Lower leg skin (tissue), 4 donors: ENCODE measurements at regions not wholly inside any gene's neighbourhood (a gene's known extent, or its start where the extent isn't known, plus 50 kb on each side); places are given as distances from the start of the nearest gene placed in this dataset.
"Not testable (repeated sequence)": the region's sequence is repeated elsewhere in the genome, so short reads cannot be mapped to it uniquely, and the experiment has no call there.

Experiments
- DNase-seq, 2 donors: peaks; one replicate each; pipeline ENCODE4 v3.0.0-alpha.2; 2019; ENCODE audit warnings: low spot score in 2 of 2
- H3K4me3 ChIP-seq: fragments of 200-600 bp; sonication (generic); 2 replicates; pipeline ENCODE4 v1.5.1; 2017; ENCODE audit warnings: mild to moderate bottlenecking, low read depth; ENCODE audit not compliant: poor library complexity, severe bottlenecking
- CTCF ChIP-seq, 3 donors: fragments of 450-650 bp; IDR thresholded peaks; one replicate each; pipeline ENCODE4 v1.5.1; 2016; ENCODE audit warnings: antibody characterized with exemption in 3 of 3, mild to moderate bottlenecking in 3 of 3, moderate library complexity in 2 of 3
- POLR2A ChIP-seq, 2 donors: fragments of 450-650 bp; IDR thresholded peaks; one replicate each; pipeline ENCODE4 v1.6.1; 2016 to 2017; ENCODE audit warnings: antibody characterized with exemption in 2 of 2, mild to moderate bottlenecking in 1 of 2, moderate library complexity in 1 of 2
- WGBS, 2 donors: methylation state at CpG; one replicate each; pipeline ENCODE4 v1.1.5; 2018; 5-methylcytosine and 5-hydroxymethylcytosine counted together
- intact Hi-C: fragments of 100-400 bp; cut with DNase I; formaldehyde crosslinking; loops from one replicate; pipeline ENCODE4 v1.15.0; 2023; ENCODE audit warnings: low total_unique reads

- no peak for DNase-seq
- no peak for TF ChIP-seq CTCF (IDR thresholded peaks at IDR 0.05)
- 32 to 40% methylated on average over 3 of the region's 3 CpGs for WGBS, 2 donors
- H3K4me3 ChIP-seq: no peak overlapping the region
- intact Hi-C loops: no loop called here
Measured at GRCh38 chr19:27962264-27962663, 1250.7 kb downstream of the UQCRFS1 start.

DNA sequence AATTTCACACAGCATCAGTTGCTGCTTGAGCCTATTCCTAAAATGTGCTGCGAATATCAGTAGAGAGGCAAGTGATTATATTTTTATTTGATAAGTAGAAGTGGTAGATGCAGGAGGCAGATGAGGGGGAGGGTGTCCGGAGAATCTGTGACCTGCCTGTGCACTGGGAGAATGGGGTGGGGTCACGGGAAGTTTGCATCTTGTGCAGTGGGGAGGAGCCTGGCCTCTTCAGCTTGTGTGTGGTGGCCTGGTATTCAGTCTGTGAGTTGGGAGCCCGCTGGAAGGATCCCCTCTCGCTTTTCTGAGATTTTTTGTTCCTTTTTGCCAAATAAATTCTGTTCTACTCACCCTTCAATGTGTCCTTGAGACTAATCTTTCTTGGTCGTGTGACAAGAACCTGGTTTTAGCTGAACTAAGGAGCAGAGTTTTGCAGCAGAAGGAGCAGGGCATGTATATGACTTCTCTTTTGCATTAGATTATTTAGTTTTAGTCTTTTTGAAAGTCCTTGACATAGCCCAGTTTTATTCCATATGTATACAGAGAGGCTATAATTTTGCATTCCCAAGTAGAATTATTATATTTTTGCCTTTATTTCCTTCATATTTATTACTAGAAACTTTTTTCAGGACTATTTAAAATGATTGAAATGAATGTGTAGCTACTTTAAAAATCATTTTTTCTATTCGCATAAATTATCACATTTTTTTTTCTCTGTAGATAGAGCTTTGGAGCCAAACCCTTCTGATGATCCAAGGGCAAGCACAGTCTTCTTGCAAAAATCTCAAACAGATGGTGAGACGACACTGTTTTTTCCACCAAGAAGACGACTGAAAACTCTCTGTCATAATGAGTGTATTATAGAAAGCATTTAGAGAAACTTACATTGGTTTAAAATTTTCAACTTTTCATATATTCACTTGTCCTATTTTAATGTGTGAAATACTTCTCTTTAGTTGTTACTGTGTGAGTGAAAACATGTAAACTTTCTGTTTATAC lies 1257.2 kb downstream of the UQCRFS1 start:
- intact Hi-C loops: no loop called here
- WGBS, 2 donors: 48 to 54% methylated on average over 9 of the region's 9 CpGs
- TF ChIP-seq CTCF (IDR thresholded peaks at IDR 0.05) (no peak), POLR2A (IDR thresholded peaks at IDR 0.05) (no peak)
- no peak for DNase-seq
- H3K4me3 ChIP-seq: no peak overlapping the region

DNA sequence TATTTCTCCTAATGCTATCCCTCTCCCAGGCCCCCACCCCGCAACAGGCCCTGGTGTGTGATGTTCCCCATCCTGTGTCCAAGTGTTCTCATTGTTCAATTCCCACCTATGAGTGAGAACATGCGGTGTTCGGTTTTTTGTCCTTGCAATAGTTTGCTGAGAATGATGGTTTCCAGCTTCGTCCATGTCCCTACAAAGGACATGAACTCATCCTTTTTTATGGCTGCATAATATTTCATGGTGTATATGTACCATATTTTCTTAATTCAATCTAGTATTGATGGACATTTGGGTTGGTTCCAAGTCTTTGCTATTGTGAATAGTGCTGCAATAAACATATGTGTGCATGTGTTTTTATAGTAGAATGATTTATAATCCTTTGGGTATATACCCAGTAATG lies 1270.3 kb downstream of the UQCRFS1 start:
- intact Hi-C loops: not testable (repeated sequence)
- 61 to 82% methylated on average over 4 of the region's 4 CpGs for WGBS, 2 donors

GRCh38 chr19:27936139-27936538 lies 1276.8 kb downstream of the UQCRFS1 start:
- 50 to 82% methylated on average over 1 of the region's 1 CpG for WGBS, 2 donors
- intact Hi-C loops: no loop called here
- no peak overlapping the region for H3K4me3 ChIP-seq
- DNase-seq: no peak
- TF ChIP-seq POLR2A (IDR thresholded peaks at IDR 0.05) (no peak), CTCF (IDR thresholded peaks at IDR 0.05) (no peak)

More for the DNA sequence above, 1270.3 kb downstream of the UQCRFS1 start:
- H3K4me3 ChIP-seq, DNase-seq: not testable (repeated sequence)

DNA sequence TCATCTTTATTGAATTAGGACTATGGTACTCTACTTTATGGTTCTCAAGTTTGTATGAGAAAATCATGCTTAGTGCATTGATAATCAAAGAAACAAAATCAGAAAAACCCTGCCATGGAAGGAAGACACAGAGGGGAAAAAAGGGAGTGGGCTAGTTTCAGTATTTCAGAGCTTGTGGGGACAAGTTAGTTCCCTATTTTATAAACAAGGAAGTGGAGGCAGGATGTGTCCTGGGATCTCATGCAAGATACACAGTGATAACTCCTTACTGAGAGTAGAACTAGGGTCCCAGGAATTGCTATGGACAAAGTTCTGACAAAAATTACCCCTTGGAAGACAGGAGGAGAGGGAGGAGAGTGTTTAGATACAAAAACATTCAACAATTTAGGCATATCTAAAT lies 1277.3 kb downstream of the UQCRFS1 start:
- no peak for TF ChIP-seq POLR2A (IDR thresholded peaks at IDR 0.05)
- TF ChIP-seq CTCF (IDR thresholded peaks at IDR 0.05): no peak
- intact Hi-C loops: no loop called here
- no peak overlapping the region for H3K4me3 ChIP-seq
- DNase-seq: no peak

- DNase-seq: no peak
- WGBS, 2 donors: 87 to 93% methylated on average over 3 of the region's 3 CpGs
- no peak for TF ChIP-seq POLR2A (IDR thresholded peaks at IDR 0.05)
- no peak for TF ChIP-seq CTCF (IDR thresholded peaks at IDR 0.05)
- intact Hi-C loops: no loop called here
- no peak overlapping the region for H3K4me3 ChIP-seq
Measured at GRCh38 chr19:27929399-27929798, 1283.6 kb downstream of the UQCRFS1 start.
